KG1 (cell line): ENCODE measurements at regions not wholly inside any gene's neighbourhood (a gene's known extent, or its start where the extent isn't known, plus 50 kb on each side); places are given as distances from the start of the nearest gene placed in this dataset.
"Not testable (repeated sequence)": the region's sequence is repeated elsewhere in the genome, so short reads cannot be mapped to it uniquely, and the experiment has no call there.

Experiments used
- DNase-seq: peaks from one replicate; lab custom pipeline; 2025; lab: John Stamatoyannopoulos, UW

DNA sequence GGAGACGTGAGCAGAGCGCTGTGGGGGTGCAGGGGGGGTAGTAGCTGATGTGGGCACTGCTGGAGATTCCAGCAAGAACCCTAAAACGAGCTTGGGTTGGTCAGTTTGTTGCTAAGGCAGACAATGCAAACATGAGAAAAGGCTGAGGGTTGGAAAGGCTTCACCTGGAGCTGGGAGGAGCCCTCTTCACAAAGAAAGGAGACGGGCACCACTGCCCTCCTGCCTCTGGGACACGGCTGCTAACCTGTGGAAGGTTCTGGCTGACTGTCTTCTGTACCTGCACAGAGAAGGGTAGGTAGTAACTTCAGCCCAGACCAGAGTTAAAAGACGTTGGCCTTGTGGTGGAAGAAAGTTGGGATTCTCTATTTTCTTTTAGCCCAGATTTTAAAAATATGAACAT is 108.7 kb downstream of the SUCLA2 start:
- DNase-seq = no peak

DNA sequence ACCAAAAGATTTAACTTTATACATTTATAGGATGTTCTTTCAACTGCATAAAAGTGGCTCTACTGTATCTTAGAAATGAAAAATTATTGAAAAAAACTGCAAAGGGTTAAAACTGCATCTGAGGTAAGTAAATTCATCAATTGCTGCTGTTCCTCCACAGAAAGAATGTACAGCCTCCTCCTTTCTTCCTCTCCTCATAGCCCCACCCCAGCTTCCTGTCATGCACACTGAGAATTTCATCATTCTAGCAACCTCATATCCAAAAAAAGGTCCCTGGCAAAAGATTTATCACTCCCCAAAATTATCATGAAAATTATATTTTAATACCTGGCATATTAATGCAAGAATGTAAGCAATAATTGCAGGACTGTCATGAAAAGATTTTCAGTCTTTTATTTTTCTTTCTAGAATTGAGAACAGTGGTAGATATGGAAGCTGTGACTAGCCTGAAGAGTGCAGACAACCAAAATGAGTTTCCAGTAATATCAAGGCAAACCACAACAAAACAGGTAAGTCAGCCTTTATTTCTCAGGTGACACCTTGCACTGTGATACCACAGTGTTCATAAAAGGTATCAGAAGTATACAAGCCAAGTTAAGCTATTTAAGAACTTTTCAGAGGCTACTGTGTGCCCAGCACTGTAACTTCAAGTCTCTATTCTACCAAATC is 110.8 kb downstream of the SUCLA2 start:
- DNase-seq = no peak

DNA sequence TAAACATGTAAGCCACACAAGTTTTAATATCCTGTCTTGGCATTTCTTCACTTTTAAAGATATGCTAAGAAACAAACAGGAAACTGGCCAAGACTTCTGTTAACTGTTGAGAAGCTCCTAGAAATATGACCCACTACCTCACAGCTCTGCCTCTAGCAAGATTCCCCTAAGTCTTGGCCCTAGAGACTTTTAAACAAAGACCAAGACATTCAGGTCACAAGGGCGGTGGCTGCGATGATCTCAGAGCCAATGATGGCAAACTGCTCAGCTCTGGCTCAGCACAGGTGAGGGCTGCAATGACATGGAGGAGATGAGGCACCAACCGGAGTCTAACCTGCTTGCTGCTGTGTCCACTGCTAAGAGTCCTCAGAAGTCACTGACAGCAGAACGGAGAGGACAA is 114.8 kb downstream of the SUCLA2 start:
- DNase-seq = no peak

DNA sequence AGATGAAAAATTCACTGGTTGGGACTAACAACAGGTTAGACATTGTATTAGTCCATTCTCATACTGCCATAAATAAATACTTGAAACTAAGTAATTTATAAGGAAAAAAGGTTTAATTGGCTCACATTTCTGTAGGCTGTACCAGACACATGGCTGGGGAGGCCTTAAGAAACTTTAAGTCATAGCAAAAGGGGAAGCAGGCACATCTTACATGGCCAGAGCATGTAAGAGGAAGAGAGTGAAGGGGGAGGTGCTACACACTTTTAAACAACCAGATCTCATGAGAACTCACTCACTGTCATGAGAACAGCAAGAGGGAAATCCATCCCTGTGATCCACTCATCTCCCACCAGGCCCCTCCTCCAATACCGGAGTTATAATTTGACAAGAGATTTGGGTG is 125.9 kb downstream of the SUCLA2 start:
- no peak for DNase-seq

DNA sequence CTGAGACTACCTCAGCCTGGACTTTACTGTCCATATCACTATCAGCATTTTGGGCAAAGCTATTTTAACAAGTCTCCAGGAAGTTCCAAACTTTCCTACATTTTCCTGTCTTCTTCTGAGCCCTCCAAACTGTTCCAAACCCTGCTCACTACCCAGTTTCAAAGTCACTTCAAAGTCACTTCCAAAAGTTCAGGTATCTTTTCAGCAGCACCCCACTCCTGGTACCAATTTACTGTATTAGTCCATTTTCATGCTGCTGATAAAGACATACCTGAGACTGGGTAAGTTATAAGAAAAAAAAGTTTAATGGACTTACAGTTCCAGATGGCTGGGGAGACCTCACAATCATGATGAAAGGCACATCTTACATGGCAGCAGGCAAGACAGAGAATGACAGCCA is 127.1 kb downstream of the SUCLA2 start:
- DNase-seq = not testable (repeated sequence)

DNA sequence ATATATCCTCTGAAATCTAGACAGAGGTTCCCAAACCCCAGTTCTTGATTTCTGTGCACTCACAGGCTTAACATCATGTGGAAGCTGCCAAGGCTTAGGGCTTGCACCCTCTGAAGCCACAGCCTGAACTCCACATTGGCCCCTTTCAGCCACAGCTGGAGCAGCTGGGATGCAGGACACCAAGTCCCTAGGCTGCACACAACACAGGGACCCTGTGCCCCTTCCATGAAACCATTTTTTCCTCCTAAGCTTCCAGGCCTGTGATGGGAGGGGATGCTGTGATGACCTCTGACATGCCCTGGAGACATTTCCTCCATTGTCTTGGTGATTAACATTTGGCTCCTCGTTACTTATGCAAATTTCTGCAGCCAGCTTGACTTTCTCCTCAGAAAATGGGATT is 127.8 kb downstream of the SUCLA2 start:
- not testable (repeated sequence) for DNase-seq

DNA sequence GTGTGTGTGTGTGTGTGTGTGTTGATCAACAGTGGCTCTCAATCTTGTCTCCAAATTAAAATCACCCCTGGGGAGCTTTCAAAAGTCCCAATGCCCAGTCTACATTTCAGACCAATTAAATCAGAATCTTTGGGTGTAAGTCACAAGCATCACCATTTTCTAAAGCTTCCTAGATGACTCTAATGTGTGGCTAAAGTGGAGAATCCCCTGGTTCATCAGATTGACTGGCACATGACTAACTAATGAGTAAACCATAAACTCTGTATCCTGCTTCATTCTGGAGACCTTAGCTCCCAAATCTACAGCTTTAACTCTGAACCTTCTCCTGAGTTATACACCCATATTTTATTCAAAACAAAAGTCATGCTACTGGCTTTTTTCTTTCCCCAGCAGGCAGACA is 131.3 kb downstream of the SUCLA2 start:
- no peak for DNase-seq

DNA sequence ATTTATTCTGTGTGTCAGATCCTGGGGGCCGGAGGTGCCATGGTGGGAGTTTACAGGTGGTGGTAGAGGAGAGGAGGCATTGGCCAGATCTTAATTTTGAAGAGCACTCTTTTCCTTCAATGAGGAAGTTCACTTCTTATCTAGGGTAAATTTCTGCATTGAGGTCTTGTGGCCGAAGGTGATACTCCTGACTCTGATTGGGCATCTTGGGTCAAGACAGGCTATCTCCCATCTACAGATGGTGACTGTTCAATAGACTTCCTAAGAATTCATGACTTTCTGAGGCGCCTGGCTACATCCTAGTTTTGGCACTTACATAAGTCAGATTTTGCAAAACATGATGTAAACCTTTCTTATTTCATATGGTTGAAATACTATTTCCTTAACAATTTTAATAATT is 135.2 kb downstream of the SUCLA2 start:
- DNase-seq = no peak

DNA sequence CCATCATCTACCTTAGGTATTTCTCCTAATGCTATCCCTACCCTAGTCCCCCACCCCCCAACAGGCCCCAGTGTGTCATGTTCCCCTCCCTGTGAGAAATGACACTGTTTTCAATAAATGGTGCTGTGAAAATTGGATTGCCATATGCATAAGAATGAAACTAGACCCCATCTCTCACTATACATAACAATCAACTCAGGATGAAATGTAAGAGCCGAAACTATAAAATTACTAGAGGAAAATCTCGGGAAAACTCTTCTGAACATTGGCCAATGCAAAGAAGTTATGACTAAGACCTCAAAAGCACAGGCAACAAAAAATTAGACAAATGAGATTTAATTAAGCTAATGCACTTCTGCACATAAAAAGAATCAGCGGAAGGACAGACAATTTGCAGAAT is 138.2 kb downstream of the SUCLA2 start:
- DNase-seq = no peak

DNA sequence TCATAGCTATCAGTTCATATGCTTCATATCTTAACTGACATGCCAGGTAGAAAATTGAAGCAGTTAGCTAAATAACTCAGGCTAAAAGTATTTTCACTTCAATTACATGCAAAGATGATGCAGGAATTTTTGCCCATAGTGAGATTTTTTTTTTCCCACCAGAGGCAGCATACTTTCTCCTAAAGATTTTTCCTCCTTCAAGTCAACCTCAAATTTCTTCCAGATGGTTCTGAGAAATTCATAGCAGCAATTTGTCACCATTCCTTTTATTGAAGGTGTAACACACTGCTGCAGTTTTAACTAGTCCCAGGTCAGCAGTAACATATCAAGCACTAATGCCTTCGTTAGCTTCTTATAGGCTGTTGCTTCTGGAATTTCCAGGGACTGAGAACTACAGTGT is 141.9 kb downstream of the SUCLA2 start:
- no peak for DNase-seq

DNA sequence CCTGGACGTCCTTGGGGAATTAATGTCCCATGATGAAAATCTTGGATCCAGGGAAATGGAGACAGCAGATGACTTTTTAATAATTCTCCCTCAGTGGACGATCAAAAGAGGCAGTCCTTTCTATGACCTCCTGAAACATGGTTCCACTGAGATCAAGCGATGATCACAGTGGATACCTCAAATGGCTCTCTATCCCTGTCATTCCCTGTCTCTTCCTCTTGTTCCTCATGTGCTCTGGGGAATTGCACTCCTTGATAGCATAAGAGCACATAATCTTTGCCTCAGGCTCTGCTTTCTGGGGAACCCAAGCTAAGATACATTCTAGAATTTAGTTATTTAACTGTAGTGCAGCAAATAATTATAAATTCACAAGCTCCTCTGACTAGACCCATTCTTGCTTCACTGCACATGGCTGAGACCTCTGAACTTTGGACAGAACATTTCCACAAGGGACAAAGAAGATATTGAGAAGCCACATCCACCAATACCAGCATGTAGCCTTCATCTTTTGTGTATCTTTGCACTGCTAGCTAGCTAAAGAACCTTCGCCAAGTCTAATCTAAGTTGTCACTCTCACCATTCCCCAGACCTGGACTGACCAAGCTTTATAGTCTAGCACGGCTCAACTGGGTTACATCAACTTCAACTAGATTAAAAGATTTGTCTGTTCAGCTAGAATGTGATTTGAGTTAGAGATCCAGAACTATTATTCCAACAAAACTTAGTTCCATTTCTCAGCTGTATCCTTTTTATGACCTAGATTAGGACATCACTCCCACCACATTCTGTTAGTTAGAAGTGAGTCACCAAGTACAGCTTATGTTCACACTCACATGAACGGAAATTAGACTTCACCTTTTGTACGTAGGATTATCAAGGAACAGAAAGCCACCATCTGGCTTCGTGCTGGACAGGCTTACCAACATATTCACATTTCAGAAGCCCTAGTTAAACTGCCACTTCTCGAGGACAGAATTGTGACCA is 142.7 kb downstream of the SUCLA2 start:
- DNase-seq = no peak

DNA sequence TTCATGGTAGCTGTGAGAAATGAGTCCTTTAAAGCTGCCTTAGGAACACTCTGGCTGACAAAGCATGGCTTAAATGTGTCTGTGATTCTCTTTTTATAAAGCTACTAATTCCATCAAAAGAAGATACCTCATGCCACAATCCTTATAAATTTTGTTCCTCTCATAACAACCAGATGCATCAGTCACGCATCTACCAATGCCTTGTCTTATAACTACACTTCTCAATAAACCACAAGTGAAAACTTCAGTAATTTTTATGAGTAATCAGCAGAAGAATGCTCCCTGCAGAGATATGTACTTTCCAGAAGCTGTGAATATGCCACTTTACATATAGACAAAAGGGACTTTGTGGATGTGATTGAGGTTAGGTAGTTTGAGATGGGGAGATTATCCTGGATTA is 147.8 kb downstream of the SUCLA2 start:
- DNase-seq = no peak

DNA sequence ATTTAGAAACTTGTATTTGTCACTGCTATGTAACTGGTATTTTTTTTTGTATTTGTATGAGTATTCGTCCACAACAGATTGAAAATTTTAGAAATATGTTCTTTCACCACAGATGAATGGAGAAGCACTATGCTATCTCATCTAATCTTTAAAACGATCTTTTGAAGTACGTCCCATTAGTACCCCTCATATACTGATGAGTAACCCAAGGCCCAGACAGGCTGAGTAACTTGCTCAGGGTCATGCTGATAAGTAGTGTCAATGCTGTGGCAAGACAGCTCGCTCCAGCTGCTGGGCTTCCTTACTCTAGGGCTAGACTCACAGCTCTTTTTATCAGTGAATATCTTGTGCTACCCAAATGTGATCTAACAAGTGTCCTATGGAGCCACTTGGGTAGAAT is 154.2 kb downstream of the SUCLA2 start:
- no peak for DNase-seq

DNA sequence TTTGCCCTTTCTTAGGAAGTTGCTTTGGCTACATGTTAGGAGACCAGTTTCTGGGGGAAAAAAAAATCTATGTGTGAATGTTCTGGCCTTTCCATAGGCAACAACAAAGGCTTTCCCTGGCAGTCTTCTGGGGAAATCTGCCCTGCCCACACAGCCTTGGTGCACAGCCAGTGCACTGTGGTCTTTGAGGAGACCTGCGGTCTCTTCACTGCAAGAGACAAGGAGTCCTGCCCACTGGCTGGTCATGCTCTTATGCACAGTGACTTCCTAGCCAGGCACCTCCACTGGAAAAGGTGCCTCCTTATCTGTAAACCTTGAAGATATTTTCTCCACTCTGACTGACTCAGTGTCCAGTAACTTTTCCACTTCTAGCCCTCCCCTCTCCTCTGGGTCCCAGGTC is 155.1 kb downstream of the SUCLA2 start:
- no peak for DNase-seq

DNA sequence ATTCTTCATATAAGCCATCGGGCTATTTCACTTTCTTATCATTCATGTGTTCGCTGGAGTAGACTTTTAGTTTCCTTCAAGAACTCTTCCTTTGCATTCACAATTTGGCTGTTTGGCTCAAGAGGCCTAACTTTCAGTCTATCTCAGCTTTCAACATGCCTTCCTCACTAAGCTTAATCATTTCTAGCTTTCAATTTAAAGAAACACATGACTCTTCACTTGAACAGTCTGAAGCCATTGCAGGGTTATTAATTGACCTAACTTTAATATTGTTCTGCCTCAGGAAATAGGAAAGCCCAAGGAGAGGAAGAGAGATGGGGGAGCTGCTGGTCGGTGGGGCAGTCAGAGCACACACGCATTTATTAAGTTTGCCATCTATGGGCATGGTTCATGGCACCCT is 158.1 kb downstream of the SUCLA2 start:
- DNase-seq = no peak

DNA sequence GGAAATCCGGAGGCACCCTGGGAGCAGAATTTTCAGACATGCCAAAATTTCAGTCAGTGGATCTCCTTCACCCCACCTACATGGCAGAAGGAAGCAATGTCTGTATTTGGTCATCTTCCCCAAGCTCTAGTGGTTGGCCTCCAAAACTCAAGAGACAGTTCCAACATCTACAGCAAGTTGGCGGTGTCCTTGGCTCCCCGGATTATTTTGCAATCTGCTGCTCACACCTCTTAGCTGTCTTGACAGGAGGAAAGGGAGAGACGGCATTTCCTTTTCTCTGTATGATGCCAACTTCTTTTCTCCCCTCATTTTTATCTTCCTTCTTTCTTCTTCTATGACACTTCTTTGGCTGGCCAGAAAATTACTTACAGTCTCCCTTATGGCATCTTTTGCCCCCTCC is 159.9 kb downstream of the SUCLA2 start:
- no peak for DNase-seq

DNA sequence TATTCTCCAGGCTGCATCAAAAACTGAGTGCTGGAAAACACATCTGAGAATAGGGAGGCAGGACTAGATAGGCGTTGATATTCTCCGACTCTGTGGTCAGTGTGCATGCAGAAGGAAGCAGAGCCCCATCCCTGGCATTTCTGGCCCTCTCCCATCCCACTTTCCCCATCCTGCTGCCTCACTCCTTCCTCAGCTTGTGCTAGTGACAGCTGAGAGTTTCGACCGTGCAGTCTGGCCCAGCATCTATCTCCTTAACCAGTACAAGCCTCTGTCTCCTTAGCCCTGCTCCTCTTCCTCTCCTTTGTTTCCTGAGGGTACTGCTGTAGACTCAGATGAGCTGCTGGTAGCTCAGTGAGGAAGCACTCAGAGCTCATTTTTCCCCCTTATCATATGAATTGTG is 163.2 kb downstream of the SUCLA2 start:
- DNase-seq = no peak

DNA sequence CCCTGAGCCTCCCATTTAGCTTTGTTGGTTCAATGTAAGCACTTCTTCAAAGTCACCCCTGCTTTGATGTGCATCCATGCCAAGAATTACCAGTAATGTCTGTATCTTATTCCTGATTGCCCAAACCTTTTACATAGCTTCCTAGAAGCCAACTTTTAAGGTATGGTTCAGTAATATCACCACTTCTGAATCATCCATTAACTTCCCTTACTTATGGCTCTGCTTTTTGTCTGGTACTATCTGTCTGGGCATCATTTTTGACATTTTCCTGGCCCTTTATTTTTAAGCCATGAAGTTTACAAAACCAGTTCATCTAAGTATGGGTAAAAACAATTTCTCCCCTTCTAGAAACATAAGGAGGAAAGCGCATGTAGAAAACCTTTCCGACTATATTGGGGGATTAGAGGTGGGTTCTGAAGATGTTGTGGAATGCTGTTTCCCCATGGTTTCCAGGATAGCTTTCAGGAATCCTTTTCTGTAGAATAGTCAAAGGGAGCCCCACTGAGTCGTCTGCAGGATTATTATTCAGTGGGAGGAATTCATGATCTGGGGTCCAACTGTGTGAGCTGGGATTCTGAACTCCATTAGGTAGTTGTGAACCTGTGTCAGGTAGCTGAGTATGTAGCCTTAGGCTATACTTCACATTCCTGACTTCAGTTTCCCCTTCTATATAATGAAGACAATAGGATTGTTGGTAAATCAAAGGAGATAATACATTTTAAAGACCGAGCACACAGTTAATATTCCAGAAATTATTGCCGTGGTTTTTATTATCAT is 163.8 kb downstream of the SUCLA2 start:
- DNase-seq = no peak

DNA sequence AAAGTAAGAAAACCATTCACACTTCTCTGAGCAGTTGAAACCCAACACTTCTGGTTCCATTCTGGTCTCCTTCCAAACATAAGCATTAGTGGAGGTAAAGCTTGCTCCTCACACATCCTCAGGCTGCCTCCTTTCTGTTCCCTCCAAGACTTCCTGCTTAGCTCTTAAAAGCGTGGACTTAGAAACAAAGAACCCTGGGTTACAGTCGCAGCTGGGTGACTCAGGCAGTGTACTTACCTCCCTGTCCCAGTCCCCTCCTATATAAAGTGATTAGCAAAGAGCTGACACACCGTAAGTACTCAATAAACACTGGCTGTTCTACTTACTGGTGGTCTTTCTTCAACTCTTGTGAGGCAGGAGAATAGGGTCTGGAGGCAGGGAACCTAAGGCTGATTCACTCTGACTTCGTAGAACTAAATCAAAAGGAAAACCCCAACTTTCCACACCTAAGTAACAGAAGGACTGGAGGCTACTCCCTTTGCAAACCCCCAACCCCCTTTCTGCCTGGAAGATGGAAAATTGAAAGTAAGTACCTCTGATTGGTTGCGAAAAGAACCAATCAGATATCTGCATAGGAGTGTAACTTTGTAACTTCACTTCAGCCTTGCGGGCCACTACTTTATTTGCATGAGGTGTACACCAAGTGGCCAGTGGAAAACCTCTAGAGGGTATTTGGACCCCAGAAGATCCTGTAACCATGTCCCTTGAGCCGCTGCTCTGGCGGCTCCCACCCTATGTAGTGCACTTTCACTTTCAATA is 165.4 kb downstream of the SUCLA2 start:
- DNase-seq = no peak

DNA sequence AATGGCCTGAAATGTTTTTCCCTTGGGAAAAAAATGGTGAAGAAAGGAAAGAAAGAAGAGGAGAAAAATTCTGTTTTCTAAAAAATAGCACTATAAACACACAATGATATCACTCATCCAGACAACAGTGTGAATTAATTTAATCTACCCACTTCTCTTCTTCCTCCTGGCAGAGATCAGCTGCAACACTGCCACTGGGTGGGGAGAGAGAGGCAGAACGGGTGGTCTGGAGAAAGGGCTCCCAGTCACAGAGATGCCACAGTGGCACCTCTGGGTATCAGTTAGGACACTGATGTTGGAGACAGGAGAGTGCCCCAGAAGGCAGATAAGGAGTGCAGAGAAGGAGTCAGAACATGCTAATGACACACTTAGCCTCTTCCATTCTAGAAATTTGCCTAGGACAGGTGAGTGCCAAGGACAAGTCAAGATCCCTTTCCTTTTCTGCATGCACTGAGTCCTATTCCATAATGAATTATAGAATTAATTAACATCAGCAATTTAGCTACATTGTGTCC is 168.6 kb downstream of the SUCLA2 start:
- no peak for DNase-seq

DNA sequence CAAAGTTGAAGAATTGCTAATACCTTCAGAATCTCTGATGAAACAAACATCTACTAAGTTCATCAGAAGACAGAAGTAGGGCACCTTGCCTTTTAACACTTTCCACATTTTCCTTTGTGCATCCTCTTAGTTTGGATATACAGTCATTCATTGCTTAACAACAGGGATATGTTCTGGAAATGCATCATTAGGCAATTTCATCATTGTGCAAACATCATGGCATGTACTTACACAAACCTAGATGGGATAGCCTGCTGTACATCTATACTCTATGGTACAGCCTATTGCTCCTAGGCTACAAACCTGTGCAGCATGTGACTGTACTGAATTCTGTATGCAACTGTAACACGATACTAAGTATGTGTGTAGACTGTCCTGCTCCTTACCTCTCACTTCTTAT is 169.8 kb downstream of the SUCLA2 start:
- no peak for DNase-seq

DNA sequence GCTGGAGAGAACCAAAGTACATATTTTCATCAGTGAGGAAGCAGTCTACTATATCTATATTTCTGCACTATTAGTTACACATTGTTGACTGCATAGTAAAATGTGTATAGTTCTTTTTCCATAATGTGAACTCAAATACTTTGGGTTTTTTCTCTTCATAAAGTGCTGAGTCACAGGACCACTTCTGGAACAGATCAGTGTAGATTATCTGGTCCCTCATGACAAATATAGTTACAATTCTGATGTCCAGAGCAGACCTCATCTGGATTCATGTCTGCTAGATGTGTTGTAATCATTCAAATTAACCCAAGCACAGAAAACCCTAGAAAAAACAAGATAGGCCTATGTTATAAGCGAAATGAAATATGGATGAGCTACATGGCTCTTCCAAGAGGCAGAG is 171.4 kb downstream of the SUCLA2 start:
- no peak for DNase-seq
